Thymus (tissue), 11 donors: ENCODE measurements at regions not wholly inside any gene's neighbourhood (a gene's known extent, or its start where the extent isn't known, plus 50 kb on each side); places are given as distances from the start of the nearest gene placed in this dataset.

Experiments
- DNase-seq, 9 donors: peaks; one replicate each; pipeline ENCODE4 v3.0.0-alpha.2; 2013; ENCODE audit warnings: low spot score in 9 of 9, low read depth in 6 of 9, missing footprints in 1 of 9
- H3K27ac ChIP-seq, 2 donors: one replicate each; pipeline ENCODE4 v1.5.1; 2013; ENCODE audit warnings: control low read depth in 1 of 2, low read depth in 1 of 2, low read length in 1 of 2, mild to moderate bottlenecking in 1 of 2, moderate library complexity in 1 of 2
- H3K27me3 ChIP-seq, 2 donors: one replicate each; pipeline ENCODE4 v1.5.1; 2013; ENCODE audit warnings: low read length in 1 of 2; ENCODE audit not compliant: control insufficient read depth in 2 of 2, insufficient read depth in 1 of 2
- H3K36me3 ChIP-seq, 2 donors: one replicate each; pipeline ENCODE4 v1.5.1; 2013; ENCODE audit warnings: low read length in 1 of 2, mild to moderate bottlenecking in 1 of 2, moderate library complexity in 1 of 2; ENCODE audit not compliant: control insufficient read depth in 2 of 2, insufficient read depth in 2 of 2
- H3K4me1 ChIP-seq, 2 donors: one replicate each; pipeline ENCODE4 v1.5.1; 2013; ENCODE audit warnings: low read length in 2 of 2; ENCODE audit not compliant: control insufficient read depth in 2 of 2, insufficient read depth in 2 of 2
- H3K4me3 ChIP-seq, 2 donors: one replicate each; pipeline ENCODE4 v1.5.1; 2013; ENCODE audit warnings: low read length in 2 of 2, control low read depth in 1 of 2, mild to moderate bottlenecking in 1 of 2
- H3K9me3 ChIP-seq, 2 donors: one replicate each; pipeline ENCODE4 v1.5.1; 2013; ENCODE audit warnings: low read length in 1 of 2, mild to moderate bottlenecking in 1 of 2; ENCODE audit not compliant: control insufficient read depth in 2 of 2, insufficient read depth in 1 of 2
- WGBS: extraction: QIAGEN DNeasy Blood & Tissue Kit; methylation state at CpG from one replicate; pipeline ENCODE4 v1.1.7; 2013; 5-methylcytosine and 5-hydroxymethylcytosine counted together
- donor health status: healthy.

GRCh38 chr16:76207270-76207669 is 69.9 kb upstream of the CNTNAP4 start:
- Histone ChIP-seq H3K9me3 (no peaks in the 10 kb centered on the region), H3K27ac (no peak overlapping the region), H3K36me3 (no peaks in the 10 kb centered on the region), H3K4me1 (no peaks in the 10 kb centered on the region), H3K27me3 (no peaks in the 10 kb centered on the region), H3K4me3 (no peak overlapping the region)
- no peak for DNase-seq
- 76% methylated on average over 3 of the region's 3 CpGs for WGBS

GRCh38 chr16:76210157-76210556 is 67.0 kb upstream of the CNTNAP4 start:
- no peak overlapping the region for H3K4me3 ChIP-seq
- 85% methylated on average over 5 of the region's 5 CpGs for WGBS
- H3K27ac ChIP-seq: no peak overlapping the region
- no peaks in the 10 kb centered on the region for H3K9me3 ChIP-seq
- H3K4me1 ChIP-seq: no peaks in the 10 kb centered on the region
- H3K27me3 ChIP-seq: no peaks in the 10 kb centered on the region
- DNase-seq: no peak
- no peaks in the 10 kb centered on the region for H3K36me3 ChIP-seq

GRCh38 chr16:76213860-76214259 is 63.3 kb upstream of the CNTNAP4 start:
- Histone ChIP-seq H3K27ac (no peak overlapping the region), H3K36me3 (no peaks in the 10 kb centered on the region), H3K4me3 (no peak overlapping the region), H3K4me1 (no peaks in the 10 kb centered on the region), H3K27me3 (no peaks in the 10 kb centered on the region), H3K9me3 (no peaks in the 10 kb centered on the region)
- DNase-seq: no peak

GRCh38 chr16:76214856-76215255 is 62.3 kb upstream of the CNTNAP4 start:
- Histone ChIP-seq H3K27me3 (no peaks in the 10 kb centered on the region), H3K27ac (no peak overlapping the region), H3K4me3 (no peak overlapping the region), H3K9me3 (no peaks in the 10 kb centered on the region), H3K36me3 (no peaks in the 10 kb centered on the region), H3K4me1 (no peaks in the 10 kb centered on the region)
- DNase-seq: no peak
- 59% methylated on average over 1 of the region's 1 CpG for WGBS

GRCh38 chr16:76222087-76222486 is 55.1 kb upstream of the CNTNAP4 start:
- Histone ChIP-seq H3K36me3 (no peaks in the 10 kb centered on the region), H3K4me3 (no peak overlapping the region), H3K27ac (no peak overlapping the region), H3K4me1 (no peaks in the 10 kb centered on the region), H3K9me3 (no peaks in the 10 kb centered on the region), H3K27me3 (no peaks in the 10 kb centered on the region)
- DNase-seq: no peak
- 32% methylated on average over 3 of the region's 3 CpGs for WGBS

- no peak for DNase-seq
- Histone ChIP-seq H3K36me3 (no peaks in the 10 kb centered on the region), H3K27ac (no peak overlapping the region), H3K4me1 (no peaks in the 10 kb centered on the region), H3K27me3 (no peaks in the 10 kb centered on the region), H3K9me3 (no peaks in the 10 kb centered on the region), H3K4me3 (no peak overlapping the region)
- WGBS: 16% methylated on average over 2 of the region's 2 CpGs
Measured at GRCh38 chr16:76222853-76223252, 54.3 kb upstream of the CNTNAP4 start.

GRCh38 chr16:76226011-76226410 is 51.2 kb upstream of the CNTNAP4 start:
- Histone ChIP-seq H3K36me3 (no peaks in the 10 kb centered on the region), H3K27me3 (no peaks in the 10 kb centered on the region), H3K9me3 (no peaks in the 10 kb centered on the region), H3K27ac (no peak overlapping the region), H3K4me1 (no peaks in the 10 kb centered on the region), H3K4me3 (no peak overlapping the region)
- 81% methylated on average over 14 of the region's 14 CpGs for WGBS
- DNase-seq: no peak

GRCh38 chr16:76226481-76226880 is 50.7 kb upstream of the CNTNAP4 start:
- H3K4me3 ChIP-seq: no peak overlapping the region
- H3K36me3 ChIP-seq: no peaks in the 10 kb centered on the region
- DNase-seq: no peak
- no peak overlapping the region for H3K27ac ChIP-seq
- no peaks in the 10 kb centered on the region for H3K9me3 ChIP-seq
- H3K4me1 ChIP-seq: no peaks in the 10 kb centered on the region
- no peaks in the 10 kb centered on the region for H3K27me3 ChIP-seq
- WGBS: 95% methylated on average over 3 of the region's 3 CpGs
